ENCODE measurements at regions not wholly inside any gene's neighbourhood (a gene's known extent, or its start where the extent isn't known, plus 50 kb on each side); places are given as distances from the start of the nearest gene placed in this dataset.

DNA sequence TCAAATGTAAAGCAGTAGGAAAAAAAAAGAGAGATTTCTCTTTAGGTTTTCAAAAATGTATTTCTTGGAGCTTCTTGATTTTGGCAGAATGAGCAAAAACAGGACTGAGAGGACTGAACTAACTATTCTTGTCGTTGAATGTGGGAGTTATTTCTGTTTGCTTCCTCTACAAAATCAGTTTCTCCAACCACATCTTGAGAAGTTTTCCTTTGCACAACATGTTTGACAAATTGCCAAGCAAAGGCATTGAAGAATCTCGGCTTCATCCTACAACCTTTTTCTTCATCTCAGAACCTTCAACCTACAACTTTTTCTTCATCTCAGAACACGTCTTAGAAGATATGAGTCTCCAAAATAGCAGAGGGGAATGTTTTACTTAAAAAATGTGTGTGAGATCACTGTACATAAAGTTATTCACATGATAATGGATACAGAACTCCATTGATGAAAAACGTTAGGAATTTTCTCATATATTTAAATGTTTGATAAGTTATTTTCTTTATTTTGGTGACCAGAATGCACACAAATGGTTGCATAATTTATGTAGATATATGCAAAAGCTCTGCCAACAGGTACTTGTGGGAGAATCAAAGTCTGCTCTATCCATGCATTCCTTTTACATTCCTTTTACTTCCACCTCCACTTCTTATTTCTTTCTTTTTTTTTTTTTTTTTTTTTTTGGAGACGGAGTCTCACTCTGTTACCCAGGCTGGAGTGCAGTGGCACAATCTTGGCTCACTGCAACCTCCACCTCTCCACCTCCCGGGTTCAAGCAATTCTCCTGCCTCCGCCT is 370.0 kb downstream of the KCNJ2 start:
- no peak overlapping the region for H3K27ac ChIP-seq (replicated peaks)
- no peak for DNase-seq (ENCODE audit: low read depth in 1 of 2, low spot score in 1 of 2)
- no peaks in the 10 kb centered on the region for H3K27me3 ChIP-seq (ENCODE audit: insufficient read depth, poor library complexity, severe bottlenecking)
- H3K4me3 ChIP-seq (replicated peaks; ENCODE audit: insufficient read depth, low read length): no peak overlapping the region
- TF ChIP-seq CTCF (IDR thresholded peaks at IDR 0.05; ENCODE audit: insufficient read depth, low read length): no peak
- TF ChIP-seq SPI1 (IDR thresholded peaks at IDR 0.05; ENCODE audit: borderline replicate concordance, low read depth): no peak
- TF ChIP-seq, protein P1, sequence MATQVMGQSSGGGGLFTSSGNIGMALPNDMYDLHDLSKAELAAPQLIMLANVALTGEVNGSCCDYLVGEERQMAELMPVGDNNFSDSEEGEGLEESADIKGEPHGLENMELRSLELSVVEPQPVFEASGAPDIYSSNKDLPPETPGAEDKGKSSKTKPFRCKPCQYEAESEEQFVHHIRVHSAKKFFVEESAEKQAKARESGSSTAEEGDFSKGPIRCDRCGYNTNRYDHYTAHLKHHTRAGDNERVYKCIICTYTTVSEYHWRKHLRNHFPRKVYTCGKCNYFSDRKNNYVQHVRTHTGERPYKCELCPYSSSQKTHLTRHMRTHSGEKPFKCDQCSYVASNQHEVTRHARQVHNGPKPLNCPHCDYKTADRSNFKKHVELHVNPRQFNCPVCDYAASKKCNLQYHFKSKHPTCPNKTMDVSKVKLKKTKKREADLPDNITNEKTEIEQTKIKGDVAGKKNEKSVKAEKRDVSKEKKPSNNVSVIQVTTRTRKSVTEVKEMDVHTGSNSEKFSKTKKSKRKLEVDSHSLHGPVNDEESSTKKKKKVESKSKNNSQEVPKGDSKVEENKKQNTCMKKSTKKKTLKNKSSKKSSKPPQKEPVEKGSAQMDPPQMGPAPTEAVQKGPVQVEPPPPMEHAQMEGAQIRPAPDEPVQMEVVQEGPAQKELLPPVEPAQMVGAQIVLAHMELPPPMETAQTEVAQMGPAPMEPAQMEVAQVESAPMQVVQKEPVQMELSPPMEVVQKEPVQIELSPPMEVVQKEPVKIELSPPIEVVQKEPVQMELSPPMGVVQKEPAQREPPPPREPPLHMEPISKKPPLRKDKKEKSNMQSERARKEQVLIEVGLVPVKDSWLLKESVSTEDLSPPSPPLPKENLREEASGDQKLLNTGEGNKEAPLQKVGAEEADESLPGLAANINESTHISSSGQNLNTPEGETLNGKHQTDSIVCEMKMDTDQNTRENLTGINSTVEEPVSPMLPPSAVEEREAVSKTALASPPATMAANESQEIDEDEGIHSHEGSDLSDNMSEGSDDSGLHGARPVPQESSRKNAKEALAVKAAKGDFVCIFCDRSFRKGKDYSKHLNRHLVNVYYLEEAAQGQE (IDR thresholded peaks at IDR 0.05; ENCODE audit: insufficient replicate concordance, low read depth): no peak
- no peak for TF ChIP-seq POLR2AphosphoS5 (IDR thresholded peaks at IDR 0.05; ENCODE audit: low read depth)
- no peak for TF ChIP-seq GABPA (IDR thresholded peaks at IDR 0.05; ENCODE audit: low read depth)

DNA sequence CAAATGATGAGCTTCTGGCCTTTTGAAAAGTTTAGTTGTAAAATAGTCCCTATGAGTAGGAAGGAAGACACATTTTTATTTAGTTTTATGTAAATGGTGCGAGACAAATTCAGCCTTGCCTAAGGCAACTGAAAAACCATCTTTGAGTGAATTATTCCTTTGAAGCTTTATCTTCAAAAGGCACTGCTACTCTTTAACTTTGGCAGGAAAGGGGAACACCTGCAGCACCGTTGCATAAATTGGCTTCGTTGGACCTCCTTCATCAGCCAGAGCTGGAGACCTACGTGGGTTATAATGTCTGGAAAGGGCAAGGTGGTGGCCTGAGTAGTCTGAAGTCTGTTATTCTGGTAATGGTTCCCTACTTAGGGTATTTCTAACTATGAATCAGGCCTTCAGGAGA is 373.5 kb downstream of the KCNJ2 start:
- Histone ChIP-seq H3K27ac (replicated peaks) (no peak overlapping the region), H3K4me3 (replicated peaks; ENCODE audit: insufficient read depth, low read length) (no peak overlapping the region), H3K27me3 (ENCODE audit: insufficient read depth, poor library complexity, severe bottlenecking) (no peaks in the 10 kb centered on the region)
- TF ChIP-seq CTCF (IDR thresholded peaks at IDR 0.05; ENCODE audit: insufficient read depth, low read length): no peak
- TF ChIP-seq POLR2AphosphoS5 (IDR thresholded peaks at IDR 0.05; ENCODE audit: low read depth): no peak
- TF ChIP-seq GABPA (IDR thresholded peaks at IDR 0.05; ENCODE audit: low read depth): no peak
- TF ChIP-seq SPI1 (IDR thresholded peaks at IDR 0.05; ENCODE audit: borderline replicate concordance, low read depth): no peak
- TF ChIP-seq, protein P1 (IDR thresholded peaks at IDR 0.05; ENCODE audit: insufficient replicate concordance, low read depth): no peak
- DNase-seq (ENCODE audit: low read depth in 1 of 2, low spot score in 1 of 2): no peak

GRCh38 chr17:70544317-70544716 is 375.0 kb downstream of the KCNJ2 start:
- Histone ChIP-seq H3K27me3 (ENCODE audit: insufficient read depth, poor library complexity, severe bottlenecking) (no peaks in the 10 kb centered on the region), H3K27ac (replicated peaks) (peak overlapping the region; percentile 55), H3K4me3 (replicated peaks; ENCODE audit: insufficient read depth, low read length) (no peak overlapping the region)
- no peak for DNase-seq (ENCODE audit: low read depth in 1 of 2, low spot score in 1 of 2)
- TF ChIP-seq SPI1 (IDR thresholded peaks at IDR 0.05; ENCODE audit: borderline replicate concordance, low read depth) (no peak), CTCF (IDR thresholded peaks at IDR 0.05; ENCODE audit: insufficient read depth, low read length) (no peak), GABPA (IDR thresholded peaks at IDR 0.05; ENCODE audit: low read depth) (no peak), POLR2AphosphoS5 (IDR thresholded peaks at IDR 0.05; ENCODE audit: low read depth) (no peak)
- TF ChIP-seq, protein P1 (IDR thresholded peaks at IDR 0.05; ENCODE audit: insufficient replicate concordance, low read depth): no peak

Data from HL-60 (cell line).